Endothelial cell of umbilical vein (primary cell): ENCODE measurements at regions not wholly inside any gene's neighbourhood (a gene's known extent, or its start where the extent isn't known, plus 50 kb on each side); places are given as distances from the start of the nearest gene placed in this dataset.

Experiments
- BruUV-seq: library from RNA; stranded (reverse); fragments of 400-500 nt; replicated peaks from 2 replicates; lab custom pipeline; 2021; lab: Mats Ljungman, UMichigan
- CTCF ChIA-PET: fragments of 300-600, 350-600 bp; sonication (Branson Sonifier 250); formaldehyde crosslinking; loops from one replicate; lab custom pipeline; 2021; ENCODE audit warnings: antibody characterized with exemption, inconsistent platforms; lab: Charles Lee
- POLR2A ChIA-PET: fragments of 300-600, 350-600 bp; sonication (Branson Sonifier 250); formaldehyde crosslinking; loops from one replicate; lab custom pipeline; 2021; ENCODE audit warnings: antibody characterized with exemption, inconsistent platforms; lab: Charles Lee
- DNase-seq: peaks from one replicate; pipeline ENCODE4 v3.0.0-alpha.2; 2011; ENCODE audit warnings: low read depth, low spot score
- FAIRE-seq: peaks from 2 replicates; lab custom pipeline; 2011; peaks lifted over from hg19 to GRCh38; lab: Jason Lieb, UNC
- H2AFZ ChIP-seq: 2 replicates; pipeline ENCODE4 v1.6.0; 2012; ENCODE audit warnings: low read depth, low read length, control low read depth, inconsistent platforms
- H3K27ac ChIP-seq: 2 replicates; pipeline ENCODE4 v1.5.1; 2011; ENCODE audit warnings: low read depth, mild to moderate bottlenecking, control low read depth, low read length, moderate library complexity; ENCODE audit not compliant: insufficient read depth
- H3K27me3 ChIP-seq, 2 experiments: 2 replicates each; pipeline versions ENCODE4 v1.6.0 to v1.6.1; 2011; ENCODE audit warnings: low read length in 2 of 2, mixed read lengths in 1 of 2; ENCODE audit not compliant: control insufficient read depth in 2 of 2, insufficient read depth in 2 of 2
- H3K36me3 ChIP-seq, 2 experiments: 2 replicates in 1 of 2; 3 replicates in 1 of 2; pipeline ENCODE4 v1.5.1; 2011; ENCODE audit warnings: low read length in 2 of 2, mild to moderate bottlenecking in 1 of 2, moderate library complexity in 1 of 2; ENCODE audit not compliant: control insufficient read depth in 2 of 2, insufficient read depth in 2 of 2; ENCODE audit errors: extremely low read depth in 1 of 2
- H3K4me1 ChIP-seq: 3 replicates; pipeline ENCODE4 v1.5.1; 2011; ENCODE audit warnings: mild to moderate bottlenecking, low read length; ENCODE audit not compliant: control insufficient read depth, insufficient read depth; ENCODE audit errors: extremely low read depth
- H3K4me2 ChIP-seq: 2 replicates; pipeline ENCODE4 v1.6.1; 2011; ENCODE audit warnings: low read length, control low read depth, mixed read lengths; ENCODE audit not compliant: insufficient read depth
- H3K4me3 ChIP-seq, 3 experiments: fragments of 200-600 bp in 1 of 3; sonication (generic), shearing (Covaris generic) in 1 of 3; replicated peaks in 1 of 3; 2 replicates each; pipeline ENCODE4 v1.5.1; 2011 to 2016; ENCODE audit warnings: control low read depth in 3 of 3, low read length in 3 of 3, mild to moderate bottlenecking in 2 of 3, inconsistent platforms in 1 of 3, low read depth in 1 of 3, moderate library complexity in 1 of 3; ENCODE audit not compliant: insufficient read depth in 1 of 3
- H3K79me2 ChIP-seq: 2 replicates; pipeline ENCODE4 v1.6.0; 2012; ENCODE audit warnings: low read length, inconsistent platforms; ENCODE audit not compliant: control insufficient read depth, insufficient read depth
- H3K9ac ChIP-seq: replicated peaks from 2 replicates; pipeline ENCODE3; 2011; ENCODE audit warnings: low read length, control low read depth; ENCODE audit not compliant: insufficient read depth; ENCODE audit errors: extremely low read depth
- H3K9me1 ChIP-seq: replicated peaks from 3 replicates; pipeline ENCODE4 v1.6.0; 2011; ENCODE audit warnings: mild to moderate bottlenecking, low read length; ENCODE audit not compliant: control insufficient read depth, insufficient read depth; ENCODE audit errors: extremely low read depth
- H3K9me3 ChIP-seq: replicated peaks from 2 replicates; pipeline ENCODE4 v1.5.1; 2012; ENCODE audit warnings: low read length, inconsistent platforms; ENCODE audit not compliant: control insufficient read depth, insufficient read depth
- H4K20me1 ChIP-seq: replicated peaks from 2 replicates; pipeline ENCODE3; 2011; ENCODE audit warnings: mild to moderate bottlenecking, low read length; ENCODE audit not compliant: control insufficient read depth, insufficient read depth; ENCODE audit errors: extremely low read depth
- CTCF ChIP-seq, 2 donors: IDR thresholded peaks; 1 replicate in 1 of 2; 2 replicates in 1 of 2; pipeline ENCODE4 v1.5.1; 2011; ENCODE audit warnings: low read length in 2 of 2, mild to moderate bottlenecking in 2 of 2, moderate library complexity in 2 of 2, control low read depth in 1 of 2, inconsistent platforms in 1 of 2, low read depth in 1 of 2; ENCODE audit not compliant: insufficient read depth in 1 of 2; ENCODE audit errors: extremely low read depth in 1 of 2
- EZH2 ChIP-seq: IDR thresholded peaks from 2 replicates; pipeline ENCODE4 v1.6.1; 2012; ENCODE audit warnings: borderline replicate concordance, low read depth, mild to moderate bottlenecking, moderate library complexity, low read length, inconsistent platforms; ENCODE audit not compliant: severe bottlenecking
- FOS ChIP-seq: IDR thresholded peaks from 2 replicates; pipeline ENCODE4 v1.6.1; 2011; ENCODE audit warnings: mild to moderate bottlenecking, low read length, moderate library complexity, borderline replicate concordance; ENCODE audit not compliant: insufficient read depth
- GATA2 ChIP-seq: IDR thresholded peaks from 2 replicates; pipeline ENCODE4 v1.7.0; 2011; ENCODE audit warnings: low read depth, mild to moderate bottlenecking, moderate library complexity, mixed read lengths, low read length; ENCODE audit not compliant: insufficient read length, insufficient read depth
- JUN ChIP-seq: IDR thresholded peaks from 2 replicates; pipeline ENCODE4 v1.6.1; 2011; ENCODE audit warnings: borderline replicate concordance, low read depth; ENCODE audit not compliant: insufficient read length, insufficient read depth
- MAX ChIP-seq: IDR thresholded peaks from 2 replicates; pipeline ENCODE4 v1.6.1; 2011; ENCODE audit not compliant: insufficient read depth, insufficient read length
- MYC ChIP-seq: IDR thresholded peaks from one replicate; pipeline ENCODE4 v1.6.1; 2011; ENCODE audit warnings: mild to moderate bottlenecking, low read depth, low read length
- POLR2A ChIP-seq: IDR thresholded peaks from 2 replicates; pipeline ENCODE4 v1.6.1; 2012; ENCODE audit warnings: low read depth, mild to moderate bottlenecking, control low read depth, low read length
- POLR2AphosphoS5 ChIP-seq: IDR thresholded peaks from 2 replicates; pipeline ENCODE4 v1.6.1; 2012; ENCODE audit warnings: low read depth, mild to moderate bottlenecking, control low read depth, low read length, moderate library complexity; ENCODE audit not compliant: insufficient read depth
- dilution Hi-C: fragments of 300-500 bp; cut with MboI; formaldehyde crosslinking; loops from one replicate; pipeline ENCODE4 v1.15.0; 2019; ENCODE audit warnings: low sequenced_read_pairs; ENCODE audit not compliant: extremely low pct_ligation_motif_present
- intact Hi-C: fragments of 100-400 bp; cut with micrococcal nuclease; formaldehyde crosslinking; loops from one replicate; pipeline ENCODE4 v1.10.0; 2022

- FAIRE-seq (no peak), DNase-seq (no peak)
- BruUV-seq = no TSS peak
- POLR2A ChIA-PET = no interaction called here
- TF ChIP-seq POLR2AphosphoS5 = no peak
- TF ChIP-seq EZH2 = no peak
- TF ChIP-seq MAX = no peak
- TF ChIP-seq MYC = no peak
- TF ChIP-seq POLR2A = no peak
- no peak for TF ChIP-seq GATA2
- no peak for TF ChIP-seq JUN
- TF ChIP-seq CTCF (IDR thresholded peaks at IDR 0.05; ENCODE audit: extremely low read depth in 1 of 2, insufficient read depth in 1 of 2, low read depth in 1 of 2, low read length in 2 of 2) = no peak
- no peak for TF ChIP-seq FOS
- no peaks in the 10 kb centered on the region for H3K9me3 ChIP-seq
- H3K27ac ChIP-seq = no peak overlapping the region
- intact Hi-C loops (no loop called here), dilution Hi-C loops (no loop called here)
- CTCF ChIA-PET = no interaction called here
- no peak overlapping the region for H3K4me3 ChIP-seq
- no peaks in the 10 kb centered on the region for H3K79me2 ChIP-seq
- H3K36me3 ChIP-seq = no peaks in the 10 kb centered on the region
- no peak overlapping the region for H3K9ac ChIP-seq
- H3K4me2 ChIP-seq = no peak overlapping the region
- no peaks in the 10 kb centered on the region for H4K20me1 ChIP-seq
- H3K27me3 ChIP-seq = no peaks in the 10 kb centered on the region
- no peak overlapping the region for H2AFZ ChIP-seq
- no peaks in the 10 kb centered on the region for H3K4me1 ChIP-seq
- H3K9me1 ChIP-seq = no peaks in the 10 kb centered on the region
Observed at GRCh38 chr10:121326905-121327304, 271.3 kb downstream of the FGFR2 start.
